Endothelial cell of umbilical vein (primary cell): ENCODE measurements at regions not wholly inside any gene's neighbourhood (a gene's known extent, or its start where the extent isn't known, plus 50 kb on each side); places are given as distances from the start of the nearest gene placed in this dataset.

ENCODE experiments used
- BruUV-seq: library from RNA; stranded (reverse); fragments of 400-500 nt; replicated peaks from 2 replicates; lab custom pipeline; 2021; lab: Mats Ljungman, UMichigan
- CTCF ChIA-PET: fragments of 300-600, 350-600 bp; sonication (Branson Sonifier 250); formaldehyde crosslinking; loops from one replicate; lab custom pipeline; 2021; ENCODE audit warnings: antibody characterized with exemption, inconsistent platforms; lab: Charles Lee
- POLR2A ChIA-PET: fragments of 300-600, 350-600 bp; sonication (Branson Sonifier 250); formaldehyde crosslinking; loops from one replicate; lab custom pipeline; 2021; ENCODE audit warnings: antibody characterized with exemption, inconsistent platforms; lab: Charles Lee
- DNase-seq: peaks from one replicate; pipeline ENCODE4 v3.0.0-alpha.2; 2011; ENCODE audit warnings: low read depth, low spot score
- FAIRE-seq: peaks from 2 replicates; lab custom pipeline; 2011; peaks lifted over from hg19 to GRCh38; lab: Jason Lieb, UNC
- H2AFZ ChIP-seq: 2 replicates; pipeline ENCODE4 v1.6.0; 2012; ENCODE audit warnings: low read depth, low read length, control low read depth, inconsistent platforms
- H3K27ac ChIP-seq: 2 replicates; pipeline ENCODE4 v1.5.1; 2011; ENCODE audit warnings: low read depth, mild to moderate bottlenecking, control low read depth, low read length, moderate library complexity; ENCODE audit not compliant: insufficient read depth
- H3K27me3 ChIP-seq, 2 experiments: 2 replicates each; pipeline versions ENCODE4 v1.6.0 to v1.6.1; 2011; ENCODE audit warnings: low read length in 2 of 2, mixed read lengths in 1 of 2; ENCODE audit not compliant: control insufficient read depth in 2 of 2, insufficient read depth in 2 of 2
- H3K36me3 ChIP-seq, 2 experiments: 2 replicates in 1 of 2; 3 replicates in 1 of 2; pipeline ENCODE4 v1.5.1; 2011; ENCODE audit warnings: low read length in 2 of 2, mild to moderate bottlenecking in 1 of 2, moderate library complexity in 1 of 2; ENCODE audit not compliant: control insufficient read depth in 2 of 2, insufficient read depth in 2 of 2; ENCODE audit errors: extremely low read depth in 1 of 2
- H3K4me1 ChIP-seq: 3 replicates; pipeline ENCODE4 v1.5.1; 2011; ENCODE audit warnings: mild to moderate bottlenecking, low read length; ENCODE audit not compliant: control insufficient read depth, insufficient read depth; ENCODE audit errors: extremely low read depth
- H3K4me2 ChIP-seq: 2 replicates; pipeline ENCODE4 v1.6.1; 2011; ENCODE audit warnings: low read length, control low read depth, mixed read lengths; ENCODE audit not compliant: insufficient read depth
- H3K4me3 ChIP-seq, 3 experiments: fragments of 200-600 bp in 1 of 3; sonication (generic), shearing (Covaris generic) in 1 of 3; replicated peaks in 1 of 3; 2 replicates each; pipeline ENCODE4 v1.5.1; 2011 to 2016; ENCODE audit warnings: control low read depth in 3 of 3, low read length in 3 of 3, mild to moderate bottlenecking in 2 of 3, inconsistent platforms in 1 of 3, low read depth in 1 of 3, moderate library complexity in 1 of 3; ENCODE audit not compliant: insufficient read depth in 1 of 3
- H3K79me2 ChIP-seq: 2 replicates; pipeline ENCODE4 v1.6.0; 2012; ENCODE audit warnings: low read length, inconsistent platforms; ENCODE audit not compliant: control insufficient read depth, insufficient read depth
- H3K9ac ChIP-seq: replicated peaks from 2 replicates; pipeline ENCODE3; 2011; ENCODE audit warnings: low read length, control low read depth; ENCODE audit not compliant: insufficient read depth; ENCODE audit errors: extremely low read depth
- H3K9me1 ChIP-seq: replicated peaks from 3 replicates; pipeline ENCODE4 v1.6.0; 2011; ENCODE audit warnings: mild to moderate bottlenecking, low read length; ENCODE audit not compliant: control insufficient read depth, insufficient read depth; ENCODE audit errors: extremely low read depth
- H3K9me3 ChIP-seq: replicated peaks from 2 replicates; pipeline ENCODE4 v1.5.1; 2012; ENCODE audit warnings: low read length, inconsistent platforms; ENCODE audit not compliant: control insufficient read depth, insufficient read depth
- H4K20me1 ChIP-seq: replicated peaks from 2 replicates; pipeline ENCODE3; 2011; ENCODE audit warnings: mild to moderate bottlenecking, low read length; ENCODE audit not compliant: control insufficient read depth, insufficient read depth; ENCODE audit errors: extremely low read depth
- EZH2 ChIP-seq: IDR thresholded peaks from 2 replicates; pipeline ENCODE4 v1.6.1; 2012; ENCODE audit warnings: borderline replicate concordance, low read depth, mild to moderate bottlenecking, moderate library complexity, low read length, inconsistent platforms; ENCODE audit not compliant: severe bottlenecking
- FOS ChIP-seq: IDR thresholded peaks from 2 replicates; pipeline ENCODE4 v1.6.1; 2011; ENCODE audit warnings: mild to moderate bottlenecking, low read length, moderate library complexity, borderline replicate concordance; ENCODE audit not compliant: insufficient read depth
- GATA2 ChIP-seq: IDR thresholded peaks from 2 replicates; pipeline ENCODE4 v1.7.0; 2011; ENCODE audit warnings: low read depth, mild to moderate bottlenecking, moderate library complexity, mixed read lengths, low read length; ENCODE audit not compliant: insufficient read length, insufficient read depth
- JUN ChIP-seq: IDR thresholded peaks from 2 replicates; pipeline ENCODE4 v1.6.1; 2011; ENCODE audit warnings: borderline replicate concordance, low read depth; ENCODE audit not compliant: insufficient read length, insufficient read depth
- MYC ChIP-seq: IDR thresholded peaks from one replicate; pipeline ENCODE4 v1.6.1; 2011; ENCODE audit warnings: mild to moderate bottlenecking, low read depth, low read length
- POLR2A ChIP-seq: IDR thresholded peaks from 2 replicates; pipeline ENCODE4 v1.6.1; 2012; ENCODE audit warnings: low read depth, mild to moderate bottlenecking, control low read depth, low read length
- POLR2AphosphoS5 ChIP-seq: IDR thresholded peaks from 2 replicates; pipeline ENCODE4 v1.6.1; 2012; ENCODE audit warnings: low read depth, mild to moderate bottlenecking, control low read depth, low read length, moderate library complexity; ENCODE audit not compliant: insufficient read depth
- dilution Hi-C: fragments of 300-500 bp; cut with MboI; formaldehyde crosslinking; loops from one replicate; pipeline ENCODE4 v1.15.0; 2019; ENCODE audit warnings: low sequenced_read_pairs; ENCODE audit not compliant: extremely low pct_ligation_motif_present
- intact Hi-C: fragments of 100-400 bp; cut with micrococcal nuclease; formaldehyde crosslinking; loops from one replicate; pipeline ENCODE4 v1.10.0; 2022
- TF ChIP-seq, protein P1 (sequence below): IDR thresholded peaks from 2 replicates; pipeline ENCODE4 v1.6.1; 2011; ENCODE audit not compliant: insufficient read depth, insufficient read length
- TF ChIP-seq, protein P2 (sequence below), 2 donors: IDR thresholded peaks; 1 replicate in 1 of 2; 2 replicates in 1 of 2; pipeline ENCODE4 v1.5.1; 2011; ENCODE audit warnings: low read length in 2 of 2, mild to moderate bottlenecking in 2 of 2, moderate library complexity in 2 of 2, control low read depth in 1 of 2, inconsistent platforms in 1 of 2, low read depth in 1 of 2; ENCODE audit not compliant: insufficient read depth in 1 of 2; ENCODE audit errors: extremely low read depth in 1 of 2

DNA sequence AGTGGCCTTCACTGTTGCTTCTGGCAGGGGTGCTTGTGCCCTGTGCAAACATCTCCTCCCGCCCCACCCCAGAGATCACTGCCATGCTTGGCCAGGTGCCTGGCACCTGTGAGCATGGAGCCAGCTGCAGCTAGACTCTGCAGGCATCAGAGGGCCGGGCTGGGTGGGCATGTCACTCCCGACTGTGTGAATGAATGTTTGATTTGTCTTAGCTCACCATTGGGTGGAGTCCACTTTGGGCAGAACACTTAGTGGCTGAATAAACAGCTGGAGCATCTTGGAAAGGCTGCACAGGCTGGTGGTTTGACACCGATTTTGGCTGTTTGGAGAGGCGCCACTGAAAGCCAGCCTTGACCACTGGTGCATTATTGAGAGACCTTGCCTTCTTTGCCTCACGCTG is 267.3 kb downstream of the DLEU7 start:
- Histone ChIP-seq H3K9me3 (no peaks in the 10 kb centered on the region), H3K4me3 (no peak overlapping the region), H2AFZ (no peak overlapping the region), H3K27me3 (peaks cover 3 to 4% of the 10 kb centered on the region in 2 experiments), H3K27ac (no peak overlapping the region), H3K36me3 (no peaks in the 10 kb centered on the region), H3K4me1 (no peaks in the 10 kb centered on the region), H3K9ac (no peak overlapping the region), H3K79me2 (no peaks in the 10 kb centered on the region), H4K20me1 (no peaks in the 10 kb centered on the region), H3K4me2 (no peak overlapping the region), H3K9me1 (no peaks in the 10 kb centered on the region)
- ChIA-PET POLR2A (no interaction called here), CTCF (interaction anchor here (1.3 kb wide), 1 partner anchor 14 kb away, joined by 3 read pairs; no protein-coding TSS in a partner anchor)
- dilution Hi-C loops (no loop called here), intact Hi-C loops (no loop called here)
- BruUV-seq = no TSS peak
- FAIRE-seq = no peak
- no peak for DNase-seq
- no peak for TF ChIP-seq POLR2AphosphoS5

DNA sequence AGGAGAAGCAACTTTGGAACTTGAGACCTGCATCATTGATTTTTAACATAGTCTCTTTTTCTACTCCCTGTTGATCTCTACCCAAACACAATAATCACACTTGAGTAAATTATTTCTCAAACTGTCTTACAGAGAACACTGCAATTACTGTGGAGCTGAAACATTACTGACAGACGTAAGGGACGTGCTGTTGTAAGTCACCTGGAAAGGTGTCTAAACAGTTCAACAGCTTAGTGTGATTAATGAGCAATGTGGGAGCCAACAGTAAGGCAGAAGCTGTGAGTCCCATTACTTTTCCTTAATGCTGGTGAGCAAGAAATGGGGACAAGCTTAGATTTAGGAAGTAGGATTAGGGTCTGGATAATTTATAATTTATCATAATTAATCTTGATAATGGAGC is 265.7 kb downstream of the DLEU7 start:
- no peak overlapping the region for H3K27ac ChIP-seq
- no peaks in the 10 kb centered on the region for H3K9me3 ChIP-seq
- ChIA-PET CTCF (interaction anchor here (0.5 to 1.2 kb wide), 3 partner anchors 8 to 617 kb away, joined by 3 read pairs; no protein-coding TSS in a partner anchor), POLR2A (no interaction called here)
- H3K36me3 ChIP-seq = no peaks in the 10 kb centered on the region
- BruUV-seq = no TSS peak
- H2AFZ ChIP-seq = no peak overlapping the region
- FAIRE-seq = no peak
- dilution Hi-C loops (no loop called here), intact Hi-C loops (no loop called here)
- no peaks in the 10 kb centered on the region for H3K79me2 ChIP-seq
- no peak overlapping the region for H3K4me3 ChIP-seq
- TF ChIP-seq POLR2AphosphoS5 (no peak), JUN (no peak), MYC (no peak), GATA2 (no peak), POLR2A (no peak), EZH2 (no peak), FOS (no peak)
- TF ChIP-seq, protein P1, sequence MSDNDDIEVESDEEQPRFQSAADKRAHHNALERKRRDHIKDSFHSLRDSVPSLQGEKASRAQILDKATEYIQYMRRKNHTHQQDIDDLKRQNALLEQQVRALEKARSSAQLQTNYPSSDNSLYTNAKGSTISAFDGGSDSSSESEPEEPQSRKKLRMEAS = no peak
- TF ChIP-seq, protein P2, sequence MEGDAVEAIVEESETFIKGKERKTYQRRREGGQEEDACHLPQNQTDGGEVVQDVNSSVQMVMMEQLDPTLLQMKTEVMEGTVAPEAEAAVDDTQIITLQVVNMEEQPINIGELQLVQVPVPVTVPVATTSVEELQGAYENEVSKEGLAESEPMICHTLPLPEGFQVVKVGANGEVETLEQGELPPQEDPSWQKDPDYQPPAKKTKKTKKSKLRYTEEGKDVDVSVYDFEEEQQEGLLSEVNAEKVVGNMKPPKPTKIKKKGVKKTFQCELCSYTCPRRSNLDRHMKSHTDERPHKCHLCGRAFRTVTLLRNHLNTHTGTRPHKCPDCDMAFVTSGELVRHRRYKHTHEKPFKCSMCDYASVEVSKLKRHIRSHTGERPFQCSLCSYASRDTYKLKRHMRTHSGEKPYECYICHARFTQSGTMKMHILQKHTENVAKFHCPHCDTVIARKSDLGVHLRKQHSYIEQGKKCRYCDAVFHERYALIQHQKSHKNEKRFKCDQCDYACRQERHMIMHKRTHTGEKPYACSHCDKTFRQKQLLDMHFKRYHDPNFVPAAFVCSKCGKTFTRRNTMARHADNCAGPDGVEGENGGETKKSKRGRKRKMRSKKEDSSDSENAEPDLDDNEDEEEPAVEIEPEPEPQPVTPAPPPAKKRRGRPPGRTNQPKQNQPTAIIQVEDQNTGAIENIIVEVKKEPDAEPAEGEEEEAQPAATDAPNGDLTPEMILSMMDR (IDR thresholded peaks at IDR 0.05; ENCODE audit: extremely low read depth in 1 of 2, insufficient read depth in 1 of 2, low read depth in 1 of 2, low read length in 2 of 2) = no peak
- no peak overlapping the region for H3K9ac ChIP-seq
- peaks cover 4 to 9% of the 10 kb centered on the region in 2 experiments for H3K27me3 ChIP-seq
- no peaks in the 10 kb centered on the region for H3K9me1 ChIP-seq
- no peak for DNase-seq
- no peaks in the 10 kb centered on the region for H4K20me1 ChIP-seq
- no peak overlapping the region for H3K4me2 ChIP-seq
- H3K4me1 ChIP-seq = no peaks in the 10 kb centered on the region
